HEK293 (cell line): ENCODE measurements at regions not wholly inside any gene's neighbourhood (a gene's known extent, or its start where the extent isn't known, plus 50 kb on each side); places are given as distances from the start of the nearest gene placed in this dataset.

Experiments used
- CTCF ChIP-seq: fragments of 450-650 bp; formaldehyde crosslinking; IDR thresholded peaks from 2 replicates; pipeline ENCODE4 v1.5.1; 2016; ENCODE audit warnings: missing biosample characterization, missing genetic modification characterization
- REST ChIP-seq: fragments of 450-650 bp; formaldehyde crosslinking; IDR thresholded peaks from 2 replicates; pipeline ENCODE4 v1.5.1; 2016; ENCODE audit warnings: missing biosample characterization, missing genetic modification characterization
- ZBTB1 ChIP-seq: fragments of 450-650 bp; formaldehyde crosslinking; IDR thresholded peaks from 2 replicates; pipeline ENCODE4 v1.5.1; 2016; ENCODE audit warnings: missing biosample characterization, missing genetic modification characterization
- ZBTB17 ChIP-seq: fragments of 450-650 bp; formaldehyde crosslinking; IDR thresholded peaks from 2 replicates; pipeline ENCODE4 v1.5.1; 2016; ENCODE audit warnings: missing biosample characterization, missing genetic modification characterization
- ZBTB26 ChIP-seq: fragments of 450-650 bp; formaldehyde crosslinking; optimal IDR thresholded peaks from 2 replicates; pipeline ENCODE3; 2016; ENCODE audit warnings: missing biosample characterization, mild to moderate bottlenecking, missing genetic modification characterization
- ZNF175 ChIP-seq: fragments of 450-650 bp; formaldehyde crosslinking; IDR thresholded peaks from 2 replicates; pipeline ENCODE4 v1.5.1; 2016; ENCODE audit warnings: missing biosample characterization, missing genetic modification characterization
- ZNF24 ChIP-seq: fragments of 450-650 bp; formaldehyde crosslinking; IDR thresholded peaks from 2 replicates; pipeline ENCODE4 v1.5.1; 2016; ENCODE audit warnings: missing biosample characterization, missing genetic modification characterization
- ZNF311 ChIP-seq: fragments of 450-650 bp; formaldehyde crosslinking; IDR thresholded peaks from 2 replicates; pipeline ENCODE4 v1.5.1; 2017; ENCODE audit warnings: missing biosample characterization, missing genetic modification characterization, borderline replicate concordance
- ZNF391 ChIP-seq: fragments of 450-650 bp; formaldehyde crosslinking; IDR thresholded peaks from 2 replicates; pipeline ENCODE4 v1.5.1; 2016; ENCODE audit warnings: low read depth, missing biosample characterization, missing genetic modification characterization, borderline replicate concordance
- ZNF776 ChIP-seq: fragments of 450-650 bp; formaldehyde crosslinking; IDR thresholded peaks from 2 replicates; pipeline ENCODE4 v1.5.0; 2017; ENCODE audit warnings: missing biosample characterization, missing genetic modification characterization, borderline replicate concordance
- ZSCAN5A ChIP-seq: fragments of 450-650 bp; formaldehyde crosslinking; IDR thresholded peaks from 2 replicates; pipeline ENCODE4 v1.5.1; 2016; ENCODE audit warnings: missing biosample characterization, missing genetic modification characterization
- TF ChIP-seq, protein P1 (sequence below): fragments of 450-650 bp; formaldehyde crosslinking; IDR thresholded peaks from 2 replicates; pipeline ENCODE4 v1.5.1; 2016; ENCODE audit warnings: missing biosample characterization, missing genetic modification characterization, low read depth
- TF ChIP-seq, protein P2 (sequence below): IDR thresholded peaks from 2 replicates; pipeline ENCODE4 v1.6.1; 2011; ENCODE audit warnings: mild to moderate bottlenecking, low read depth, low read length, borderline replicate concordance

DNA sequence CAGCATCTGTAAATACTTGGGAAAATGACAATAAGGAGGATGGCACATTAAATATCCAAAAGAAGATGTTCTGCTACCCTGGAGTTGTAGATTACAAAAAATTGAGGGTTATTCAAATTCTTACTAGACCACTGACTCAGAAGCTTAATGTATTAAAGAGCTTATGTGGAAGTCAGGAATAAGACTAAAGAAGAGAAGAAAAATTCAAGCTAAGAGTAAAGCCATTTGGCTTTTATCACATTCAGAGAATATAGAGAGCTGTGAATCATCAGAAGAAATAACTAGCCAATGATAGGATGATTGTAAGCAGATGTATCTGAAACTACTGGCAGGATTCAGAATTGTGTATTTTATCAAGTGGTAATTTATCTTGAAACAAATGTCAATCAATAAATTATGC, 237.0 kb downstream of the TBX15 start:
- TF ChIP-seq, protein P1, sequence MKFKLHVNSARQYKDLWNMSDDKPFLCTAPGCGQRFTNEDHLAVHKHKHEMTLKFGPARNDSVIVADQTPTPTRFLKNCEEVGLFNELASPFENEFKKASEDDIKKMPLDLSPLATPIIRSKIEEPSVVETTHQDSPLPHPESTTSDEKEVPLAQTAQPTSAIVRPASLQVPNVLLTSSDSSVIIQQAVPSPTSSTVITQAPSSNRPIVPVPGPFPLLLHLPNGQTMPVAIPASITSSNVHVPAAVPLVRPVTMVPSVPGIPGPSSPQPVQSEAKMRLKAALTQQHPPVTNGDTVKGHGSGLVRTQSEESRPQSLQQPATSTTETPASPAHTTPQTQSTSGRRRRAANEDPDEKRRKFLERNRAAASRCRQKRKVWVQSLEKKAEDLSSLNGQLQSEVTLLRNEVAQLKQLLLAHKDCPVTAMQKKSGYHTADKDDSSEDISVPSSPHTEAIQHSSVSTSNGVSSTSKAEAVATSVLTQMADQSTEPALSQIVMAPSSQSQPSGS (tag by site-specific recombination), result no peak
- TF ChIP-seq CTCF, result no peak
- TF ChIP-seq ZBTB17 (tag by site-specific recombination), result no peak
- TF ChIP-seq ZBTB1 (tag by site-specific recombination), result no peak
- TF ChIP-seq ZNF391 (tag by site-specific recombination), result no peak
- TF ChIP-seq ZSCAN5A, result no peak
- TF ChIP-seq ZNF311 (tag by site-specific recombination), result no peak
- TF ChIP-seq ZBTB26 (tag by site-specific recombination), result no peak
- TF ChIP-seq ZNF175 (tag by site-specific recombination), result no peak
- TF ChIP-seq, protein P2, sequence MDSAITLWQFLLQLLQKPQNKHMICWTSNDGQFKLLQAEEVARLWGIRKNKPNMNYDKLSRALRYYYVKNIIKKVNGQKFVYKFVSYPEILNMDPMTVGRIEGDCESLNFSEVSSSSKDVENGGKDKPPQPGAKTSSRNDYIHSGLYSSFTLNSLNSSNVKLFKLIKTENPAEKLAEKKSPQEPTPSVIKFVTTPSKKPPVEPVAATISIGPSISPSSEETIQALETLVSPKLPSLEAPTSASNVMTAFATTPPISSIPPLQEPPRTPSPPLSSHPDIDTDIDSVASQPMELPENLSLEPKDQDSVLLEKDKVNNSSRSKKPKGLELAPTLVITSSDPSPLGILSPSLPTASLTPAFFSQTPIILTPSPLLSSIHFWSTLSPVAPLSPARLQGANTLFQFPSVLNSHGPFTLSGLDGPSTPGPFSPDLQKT, result no peak
- TF ChIP-seq ZNF776 (tag by site-specific recombination), result no peak
- TF ChIP-seq ZNF24 (tag by site-specific recombination), result no peak
- no peak for TF ChIP-seq REST (tag by site-specific recombination)
